ENCODE measurements at regions not wholly inside any gene's neighbourhood (a gene's known extent, or its start where the extent isn't known, plus 50 kb on each side); places are given as distances from the start of the nearest gene placed in this dataset.

DNA sequence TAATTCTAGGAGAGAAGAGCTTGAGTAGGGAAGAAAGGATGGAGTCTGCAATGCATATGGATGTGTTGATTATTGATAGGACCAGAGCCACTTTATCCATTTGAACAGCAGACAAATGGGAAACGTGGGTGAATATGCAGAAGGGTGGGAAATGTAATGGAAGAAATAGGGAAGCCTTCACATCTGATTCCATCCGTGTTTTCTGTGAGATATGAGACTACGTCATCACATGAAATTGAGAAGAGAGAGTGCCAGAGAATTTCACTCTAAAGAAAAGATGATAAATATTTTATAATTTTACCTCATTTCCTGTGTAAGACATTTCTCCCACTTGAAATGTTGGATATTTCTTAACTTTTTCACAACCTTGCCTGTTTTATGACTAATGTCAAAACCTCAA, 788.4 kb upstream of the FAM98A start (continued):
- TF ChIP-seq, protein P1, sequence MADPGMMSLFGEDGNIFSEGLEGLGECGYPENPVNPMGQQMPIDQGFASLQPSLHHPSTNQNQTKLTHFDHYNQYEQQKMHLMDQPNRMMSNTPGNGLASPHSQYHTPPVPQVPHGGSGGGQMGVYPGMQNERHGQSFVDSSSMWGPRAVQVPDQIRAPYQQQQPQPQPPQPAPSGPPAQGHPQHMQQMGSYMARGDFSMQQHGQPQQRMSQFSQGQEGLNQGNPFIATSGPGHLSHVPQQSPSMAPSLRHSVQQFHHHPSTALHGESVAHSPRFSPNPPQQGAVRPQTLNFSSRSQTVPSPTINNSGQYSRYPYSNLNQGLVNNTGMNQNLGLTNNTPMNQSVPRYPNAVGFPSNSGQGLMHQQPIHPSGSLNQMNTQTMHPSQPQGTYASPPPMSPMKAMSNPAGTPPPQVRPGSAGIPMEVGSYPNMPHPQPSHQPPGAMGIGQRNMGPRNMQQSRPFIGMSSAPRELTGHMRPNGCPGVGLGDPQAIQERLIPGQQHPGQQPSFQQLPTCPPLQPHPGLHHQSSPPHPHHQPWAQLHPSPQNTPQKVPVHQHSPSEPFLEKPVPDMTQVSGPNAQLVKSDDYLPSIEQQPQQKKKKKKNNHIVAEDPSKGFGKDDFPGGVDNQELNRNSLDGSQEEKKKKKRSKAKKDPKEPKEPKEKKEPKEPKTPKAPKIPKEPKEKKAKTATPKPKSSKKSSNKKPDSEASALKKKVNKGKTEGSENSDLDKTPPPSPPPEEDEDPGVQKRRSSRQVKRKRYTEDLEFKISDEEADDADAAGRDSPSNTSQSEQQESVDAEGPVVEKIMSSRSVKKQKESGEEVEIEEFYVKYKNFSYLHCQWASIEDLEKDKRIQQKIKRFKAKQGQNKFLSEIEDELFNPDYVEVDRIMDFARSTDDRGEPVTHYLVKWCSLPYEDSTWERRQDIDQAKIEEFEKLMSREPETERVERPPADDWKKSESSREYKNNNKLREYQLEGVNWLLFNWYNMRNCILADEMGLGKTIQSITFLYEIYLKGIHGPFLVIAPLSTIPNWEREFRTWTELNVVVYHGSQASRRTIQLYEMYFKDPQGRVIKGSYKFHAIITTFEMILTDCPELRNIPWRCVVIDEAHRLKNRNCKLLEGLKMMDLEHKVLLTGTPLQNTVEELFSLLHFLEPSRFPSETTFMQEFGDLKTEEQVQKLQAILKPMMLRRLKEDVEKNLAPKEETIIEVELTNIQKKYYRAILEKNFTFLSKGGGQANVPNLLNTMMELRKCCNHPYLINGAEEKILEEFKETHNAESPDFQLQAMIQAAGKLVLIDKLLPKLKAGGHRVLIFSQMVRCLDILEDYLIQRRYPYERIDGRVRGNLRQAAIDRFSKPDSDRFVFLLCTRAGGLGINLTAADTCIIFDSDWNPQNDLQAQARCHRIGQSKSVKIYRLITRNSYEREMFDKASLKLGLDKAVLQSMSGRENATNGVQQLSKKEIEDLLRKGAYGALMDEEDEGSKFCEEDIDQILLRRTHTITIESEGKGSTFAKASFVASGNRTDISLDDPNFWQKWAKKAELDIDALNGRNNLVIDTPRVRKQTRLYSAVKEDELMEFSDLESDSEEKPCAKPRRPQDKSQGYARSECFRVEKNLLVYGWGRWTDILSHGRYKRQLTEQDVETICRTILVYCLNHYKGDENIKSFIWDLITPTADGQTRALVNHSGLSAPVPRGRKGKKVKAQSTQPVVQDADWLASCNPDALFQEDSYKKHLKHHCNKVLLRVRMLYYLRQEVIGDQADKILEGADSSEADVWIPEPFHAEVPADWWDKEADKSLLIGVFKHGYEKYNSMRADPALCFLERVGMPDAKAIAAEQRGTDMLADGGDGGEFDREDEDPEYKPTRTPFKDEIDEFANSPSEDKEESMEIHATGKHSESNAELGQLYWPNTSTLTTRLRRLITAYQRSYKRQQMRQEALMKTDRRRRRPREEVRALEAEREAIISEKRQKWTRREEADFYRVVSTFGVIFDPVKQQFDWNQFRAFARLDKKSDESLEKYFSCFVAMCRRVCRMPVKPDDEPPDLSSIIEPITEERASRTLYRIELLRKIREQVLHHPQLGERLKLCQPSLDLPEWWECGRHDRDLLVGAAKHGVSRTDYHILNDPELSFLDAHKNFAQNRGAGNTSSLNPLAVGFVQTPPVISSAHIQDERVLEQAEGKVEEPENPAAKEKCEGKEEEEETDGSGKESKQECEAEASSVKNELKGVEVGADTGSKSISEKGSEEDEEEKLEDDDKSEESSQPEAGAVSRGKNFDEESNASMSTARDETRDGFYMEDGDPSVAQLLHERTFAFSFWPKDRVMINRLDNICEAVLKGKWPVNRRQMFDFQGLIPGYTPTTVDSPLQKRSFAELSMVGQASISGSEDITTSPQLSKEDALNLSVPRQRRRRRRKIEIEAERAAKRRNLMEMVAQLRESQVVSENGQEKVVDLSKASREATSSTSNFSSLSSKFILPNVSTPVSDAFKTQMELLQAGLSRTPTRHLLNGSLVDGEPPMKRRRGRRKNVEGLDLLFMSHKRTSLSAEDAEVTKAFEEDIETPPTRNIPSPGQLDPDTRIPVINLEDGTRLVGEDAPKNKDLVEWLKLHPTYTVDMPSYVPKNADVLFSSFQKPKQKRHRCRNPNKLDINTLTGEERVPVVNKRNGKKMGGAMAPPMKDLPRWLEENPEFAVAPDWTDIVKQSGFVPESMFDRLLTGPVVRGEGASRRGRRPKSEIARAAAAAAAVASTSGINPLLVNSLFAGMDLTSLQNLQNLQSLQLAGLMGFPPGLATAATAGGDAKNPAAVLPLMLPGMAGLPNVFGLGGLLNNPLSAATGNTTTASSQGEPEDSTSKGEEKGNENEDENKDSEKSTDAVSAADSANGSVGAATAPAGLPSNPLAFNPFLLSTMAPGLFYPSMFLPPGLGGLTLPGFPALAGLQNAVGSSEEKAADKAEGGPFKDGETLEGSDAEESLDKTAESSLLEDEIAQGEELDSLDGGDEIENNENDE (IDR thresholded peaks at IDR 0.05; ENCODE audit: insufficient replicate concordance, low read length), result no peak
- TF ChIP-seq EGR1 (IDR thresholded peaks at IDR 0.05; ENCODE audit: borderline replicate concordance, low read depth, low read length) (no peak), RAD21 (IDR thresholded peaks at IDR 0.05 in 1 of 2, conservative IDR thresholded peaks at IDR 0.05 in 1 of 2; ENCODE audit: low read depth in 2 of 2, low read length in 2 of 2) (no peak), CHD1 (IDR thresholded peaks at IDR 0.05; ENCODE audit: low read depth, low read length) (no peak), CTBP2 (IDR thresholded peaks at IDR 0.05; ENCODE audit: borderline replicate concordance, insufficient read depth, insufficient read length, low read length) (no peak), RFX5 (IDR thresholded peaks at IDR 0.05; ENCODE audit: borderline replicate concordance, low read depth, low read length) (no peak), SRF (IDR thresholded peaks at IDR 0.05; ENCODE audit: low read depth, low read length) (no peak)

Measured in H1 (cell line).